HUDEP-2 (cell line): ENCODE measurements at regions not wholly inside any gene's neighbourhood (a gene's known extent, or its start where the extent isn't known, plus 50 kb on each side); places are given as distances from the start of the nearest gene placed in this dataset.

Experiments used
- DNase-seq, 76 experiments: peaks; one replicate each; lab custom pipeline; 2025; ENCODE audit not compliant: unreplicated experiment in 76 of 76; lab: John Stamatoyannopoulos, UW

DNA sequence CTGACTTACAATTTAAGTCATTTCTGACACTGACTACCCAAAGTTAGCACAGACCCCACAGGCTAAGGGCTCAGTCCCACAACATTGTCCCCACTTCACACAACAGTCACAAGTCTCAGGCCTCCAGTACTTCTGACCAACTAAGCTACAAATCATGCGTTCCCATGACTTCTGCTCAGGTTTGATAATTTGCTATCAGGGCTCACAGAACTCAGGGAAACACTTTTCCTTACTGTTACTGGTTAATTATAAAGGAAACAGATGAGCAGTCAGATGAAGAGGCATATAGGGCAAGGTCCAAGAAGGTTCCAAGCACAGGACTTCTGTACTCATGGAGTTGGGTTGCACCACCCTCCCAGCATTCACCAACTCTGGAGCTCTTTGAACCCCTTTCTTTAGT, 151.2 kb upstream of the TNR start:
- DNase-seq = peak in 1 of 76 experiments; percentile 4

DNA sequence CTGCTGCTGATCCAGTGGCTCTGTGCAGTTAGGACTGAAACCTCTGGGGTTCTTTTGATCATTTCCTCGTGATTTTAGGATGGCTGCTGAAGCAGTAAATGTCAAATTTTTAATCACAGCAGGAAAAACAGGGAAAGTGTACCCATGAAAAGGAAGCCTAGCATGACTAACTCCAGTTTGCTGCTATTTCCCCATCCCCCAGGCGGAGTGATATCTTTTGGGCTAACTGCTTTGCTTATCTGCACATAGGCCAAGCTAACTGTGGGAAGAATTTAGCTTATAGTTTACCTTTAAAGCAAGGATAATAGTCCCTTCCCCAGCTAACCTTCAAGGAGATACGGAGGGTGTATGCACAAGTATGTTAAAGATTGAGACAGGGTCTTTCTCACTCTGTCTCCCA, 149.8 kb upstream of the TNR start:
- DNase-seq = no peak

DNA sequence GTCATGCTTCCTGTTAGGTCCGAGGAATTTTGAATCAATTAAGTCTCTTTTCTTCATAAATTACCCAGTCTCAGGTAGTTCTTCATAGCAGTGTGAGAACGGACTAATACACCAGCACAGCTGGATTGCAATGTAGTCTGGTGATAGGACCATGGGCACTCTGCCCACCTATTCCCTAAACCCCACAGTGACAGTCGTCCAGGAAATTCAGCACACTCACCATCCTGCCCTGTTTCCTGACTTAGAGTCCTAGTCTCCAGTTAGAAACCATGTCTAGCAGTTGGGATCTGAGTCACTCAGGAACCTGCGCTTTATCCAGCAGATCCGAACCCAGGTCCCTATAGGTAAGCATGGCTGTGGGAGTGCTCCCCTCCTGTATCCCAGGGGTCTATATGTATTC, 149.3 kb upstream of the TNR start:
- no peak for DNase-seq

DNA sequence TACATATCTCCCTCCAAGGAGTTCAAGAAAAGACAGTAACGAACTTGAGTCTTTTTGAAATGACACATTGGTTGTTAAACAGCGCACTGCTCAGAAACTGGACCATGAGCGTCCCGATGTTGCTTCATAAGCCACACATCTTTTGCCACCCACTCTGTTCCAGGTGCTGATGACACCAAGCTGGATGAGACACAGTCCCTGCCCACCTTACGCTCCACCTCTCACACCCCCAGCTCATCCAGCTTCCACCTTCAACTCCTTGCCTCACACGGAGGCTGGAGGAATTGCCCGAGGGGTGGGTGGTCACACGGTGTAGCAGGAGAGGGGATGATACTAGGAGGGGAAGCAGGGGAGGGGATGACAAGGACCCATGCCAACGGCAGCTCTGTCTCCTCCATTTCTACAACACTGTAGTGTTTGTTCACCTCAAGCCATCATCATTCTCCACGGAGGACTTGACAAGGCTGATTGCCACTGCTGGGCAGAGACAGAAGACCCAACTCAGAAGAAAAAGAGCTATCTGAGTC, 148.5 kb upstream of the TNR start:
- no peak for DNase-seq

DNA sequence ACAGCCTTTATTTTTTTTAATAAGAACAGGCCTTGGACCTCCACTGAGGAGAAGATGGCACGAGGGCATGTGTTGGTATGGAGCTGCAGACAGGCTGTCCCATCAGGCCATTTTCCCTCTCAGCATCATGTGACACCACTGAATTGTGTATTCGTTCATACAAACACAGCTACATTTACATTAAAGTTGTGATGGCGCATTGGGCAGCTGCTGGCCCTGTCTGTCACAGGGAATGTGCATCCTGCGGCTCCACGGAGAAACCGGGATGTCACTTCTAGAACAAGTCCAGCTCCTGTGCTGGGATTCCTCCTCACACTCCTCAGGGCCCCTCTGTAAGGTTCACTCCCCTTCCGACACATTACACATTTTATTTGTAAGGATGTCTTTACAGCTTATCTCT, 147.6 kb upstream of the TNR start:
- no peak for DNase-seq

DNA sequence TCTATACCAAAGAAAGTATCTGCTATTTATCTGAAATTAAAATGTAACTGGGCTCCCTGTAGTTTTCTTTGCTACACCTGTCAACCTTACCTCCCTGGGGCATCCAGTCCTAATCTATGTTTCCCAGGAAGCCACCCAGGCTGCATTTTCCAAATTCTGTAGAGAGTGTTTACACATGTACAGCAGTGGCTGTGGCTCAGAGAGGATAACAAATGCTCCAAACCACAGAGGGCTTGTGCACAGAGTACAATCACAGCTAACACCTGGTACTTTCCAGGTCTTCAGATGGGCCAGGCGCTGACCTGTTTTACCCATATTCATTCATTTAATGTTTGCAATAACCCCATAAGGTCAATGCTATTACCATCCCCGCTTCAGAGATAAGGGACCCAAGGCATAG, 146.5 kb upstream of the TNR start:
- no peak for DNase-seq

DNA sequence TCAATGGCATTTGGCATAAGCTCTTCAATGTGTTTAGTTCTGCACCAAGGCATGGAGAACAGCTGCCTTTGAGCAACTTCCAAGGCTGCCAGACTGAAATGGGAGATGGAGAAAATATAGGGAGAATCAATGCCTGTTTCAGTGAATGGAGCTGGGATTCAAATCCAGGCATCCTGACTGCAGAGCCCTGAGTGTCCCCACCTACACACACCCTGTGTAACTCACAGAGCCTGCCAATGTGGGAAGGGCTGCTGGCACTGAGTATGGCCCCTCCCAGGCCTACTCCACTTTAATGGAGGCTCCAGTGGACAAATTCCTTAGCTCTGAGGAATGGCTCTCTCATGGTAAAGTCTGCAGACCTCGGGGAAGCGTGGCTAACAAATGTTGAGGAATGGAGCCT, 145.6 kb upstream of the TNR start:
- DNase-seq = no peak

DNA sequence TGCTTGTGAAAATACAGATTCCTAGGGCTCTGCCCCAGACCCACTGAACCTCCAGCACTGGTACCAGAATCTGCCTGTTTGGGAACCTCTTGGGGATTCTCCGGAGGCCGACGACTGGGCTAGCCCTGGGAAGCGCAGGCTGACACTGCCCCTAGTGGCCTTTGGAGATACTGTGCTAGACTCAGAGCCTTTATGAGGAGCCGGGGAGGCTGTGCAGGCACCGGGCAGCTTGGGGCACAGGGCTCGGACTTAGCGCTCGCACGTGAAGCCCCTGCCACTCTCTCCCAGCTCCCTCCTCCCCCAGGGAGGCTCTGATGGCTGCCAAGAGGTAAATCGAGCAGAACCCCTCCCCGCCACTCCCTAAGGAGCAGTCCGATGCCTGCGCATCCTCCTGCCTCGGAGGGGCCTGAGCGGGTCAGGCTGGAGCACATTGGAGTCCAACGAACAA, 144.6 kb upstream of the TNR start:
- DNase-seq = peak in 31 of 76 experiments; percentile 0 to 40 (median 15)

DNA sequence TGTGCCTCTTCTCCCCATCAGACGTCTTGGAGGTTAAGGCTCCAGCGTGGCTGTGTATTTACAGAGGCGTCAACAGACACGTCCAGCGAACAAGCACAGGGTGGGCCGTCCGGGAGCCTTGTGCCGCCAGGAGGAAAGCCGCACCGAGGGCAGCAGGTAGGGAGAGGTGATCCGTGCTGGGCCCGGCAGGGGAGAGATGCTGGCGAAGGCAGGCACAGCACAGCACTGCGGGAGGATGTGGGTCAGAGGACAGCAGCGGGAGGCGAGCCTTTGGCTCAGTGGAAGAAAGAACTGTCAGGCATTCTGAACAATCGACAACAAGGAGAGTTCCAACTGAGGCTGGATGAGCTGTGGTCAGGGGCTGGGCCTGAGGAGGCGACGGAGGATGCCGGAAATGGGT, 144.1 kb upstream of the TNR start:
- no peak for DNase-seq

DNA sequence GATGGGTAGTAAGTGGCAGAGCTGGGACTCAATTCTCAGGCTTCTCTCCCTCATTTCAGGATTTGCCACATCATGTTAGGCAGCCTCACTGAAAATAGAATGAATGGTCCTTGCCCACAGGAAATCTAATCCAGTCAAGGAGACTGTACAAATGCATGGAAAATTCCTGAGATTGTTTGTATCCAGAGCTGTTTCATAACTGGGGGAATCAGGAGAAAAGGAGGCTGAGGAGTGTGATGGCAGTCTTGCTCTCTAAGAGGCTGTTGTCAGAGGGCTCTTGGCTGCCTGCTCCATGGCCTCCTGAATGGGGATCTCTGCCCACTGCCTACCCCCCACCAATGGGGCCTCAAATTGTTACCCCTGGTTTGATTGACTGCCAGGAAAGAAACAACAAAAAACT, 141.9 kb upstream of the TNR start:
- DNase-seq = no peak

DNA sequence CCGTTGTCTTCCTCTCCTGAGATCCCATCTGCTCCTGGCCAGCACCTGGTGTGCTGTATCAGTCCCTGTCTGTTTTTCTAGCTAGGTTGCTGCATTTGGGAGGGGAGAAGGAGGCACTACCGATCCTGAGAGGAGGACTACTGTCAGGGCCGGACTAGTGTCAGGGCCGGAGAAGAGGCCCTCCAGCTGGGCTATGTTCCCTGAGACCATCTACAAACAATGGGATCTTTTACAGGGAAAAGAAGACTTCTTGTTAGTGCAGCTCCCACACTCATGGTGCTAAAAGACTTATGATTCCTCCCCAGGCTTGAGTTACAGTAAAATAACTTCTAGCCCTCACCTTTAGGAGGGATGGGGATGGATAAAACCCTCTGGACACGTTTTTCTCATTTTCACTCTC, 141.0 kb upstream of the TNR start:
- DNase-seq = no peak

DNA sequence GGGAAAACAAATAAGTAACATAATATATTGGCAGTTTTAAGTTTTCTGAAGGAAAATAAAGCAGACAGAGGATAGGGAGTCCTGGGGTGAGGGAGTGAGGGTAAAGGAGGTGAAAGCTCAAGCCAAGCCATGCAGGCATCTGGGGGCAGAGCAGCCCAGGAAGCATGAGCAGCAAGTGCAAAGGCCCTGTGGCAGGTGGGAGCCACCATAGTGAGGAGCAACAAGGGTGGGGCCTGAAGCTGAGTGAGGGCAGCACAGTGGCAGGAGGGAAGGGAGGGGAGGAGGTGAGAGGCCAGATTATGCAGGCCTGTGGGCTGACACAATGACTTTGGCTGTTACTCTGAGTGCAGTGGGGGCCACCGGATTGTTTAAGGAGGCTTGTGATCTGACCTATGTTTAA, 138.8 kb upstream of the TNR start:
- no peak for DNase-seq

DNA sequence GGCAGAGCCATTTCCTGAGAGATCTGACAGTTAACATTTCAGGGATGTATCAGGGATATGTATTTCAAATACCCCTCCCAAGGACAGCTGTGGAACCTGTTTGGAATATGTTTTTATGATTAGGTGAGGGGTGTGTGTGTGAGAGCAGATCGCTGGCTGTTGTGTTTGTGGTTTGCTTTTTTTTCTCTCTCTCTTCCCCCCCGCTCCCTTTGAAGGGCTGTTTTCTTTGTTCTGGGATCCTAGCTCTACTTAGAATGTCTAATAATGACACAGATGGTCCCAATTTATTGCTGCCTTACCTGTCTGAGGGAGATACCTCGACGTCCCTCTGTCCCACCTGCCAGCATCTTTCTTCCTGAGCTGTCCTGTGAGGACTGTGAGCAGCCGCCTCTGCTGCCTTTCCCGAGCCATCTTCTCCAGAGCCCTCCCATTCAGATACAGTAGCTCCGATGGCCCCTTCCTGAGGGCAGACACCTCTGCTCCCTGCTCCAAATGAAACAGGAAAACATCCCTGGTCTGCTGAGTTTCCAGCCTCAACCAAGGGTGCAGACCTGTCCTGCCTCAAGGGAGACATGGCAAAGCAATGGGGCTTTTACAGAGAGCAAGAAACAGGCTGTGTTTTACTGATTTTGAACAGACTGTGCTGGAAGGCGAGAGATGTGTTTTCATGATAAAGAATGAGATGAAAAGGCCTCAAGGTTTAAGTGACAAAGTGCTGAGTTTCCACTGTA, 138.0 kb upstream of the TNR start:
- DNase-seq = no peak

DNA sequence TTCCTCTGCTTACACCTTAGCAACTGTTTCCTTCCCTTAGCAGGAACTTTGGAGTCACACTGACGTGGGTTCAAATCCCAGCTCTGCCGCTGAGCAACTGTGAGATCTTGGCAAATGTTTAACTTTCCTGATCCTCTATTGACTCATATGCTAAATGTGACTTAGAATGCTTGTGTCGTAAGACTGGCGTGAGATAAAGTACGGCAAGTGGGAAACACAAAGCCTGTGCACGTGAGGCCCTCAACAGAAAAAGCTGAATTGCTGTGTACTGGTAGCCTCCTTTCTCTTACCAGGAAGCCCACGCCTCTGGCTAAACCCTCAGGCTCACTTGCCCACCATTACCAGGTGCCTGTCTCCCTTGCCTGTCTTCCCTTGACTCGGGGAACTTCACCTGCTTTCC, 135.4 kb upstream of the TNR start:
- DNase-seq = no peak

DNA sequence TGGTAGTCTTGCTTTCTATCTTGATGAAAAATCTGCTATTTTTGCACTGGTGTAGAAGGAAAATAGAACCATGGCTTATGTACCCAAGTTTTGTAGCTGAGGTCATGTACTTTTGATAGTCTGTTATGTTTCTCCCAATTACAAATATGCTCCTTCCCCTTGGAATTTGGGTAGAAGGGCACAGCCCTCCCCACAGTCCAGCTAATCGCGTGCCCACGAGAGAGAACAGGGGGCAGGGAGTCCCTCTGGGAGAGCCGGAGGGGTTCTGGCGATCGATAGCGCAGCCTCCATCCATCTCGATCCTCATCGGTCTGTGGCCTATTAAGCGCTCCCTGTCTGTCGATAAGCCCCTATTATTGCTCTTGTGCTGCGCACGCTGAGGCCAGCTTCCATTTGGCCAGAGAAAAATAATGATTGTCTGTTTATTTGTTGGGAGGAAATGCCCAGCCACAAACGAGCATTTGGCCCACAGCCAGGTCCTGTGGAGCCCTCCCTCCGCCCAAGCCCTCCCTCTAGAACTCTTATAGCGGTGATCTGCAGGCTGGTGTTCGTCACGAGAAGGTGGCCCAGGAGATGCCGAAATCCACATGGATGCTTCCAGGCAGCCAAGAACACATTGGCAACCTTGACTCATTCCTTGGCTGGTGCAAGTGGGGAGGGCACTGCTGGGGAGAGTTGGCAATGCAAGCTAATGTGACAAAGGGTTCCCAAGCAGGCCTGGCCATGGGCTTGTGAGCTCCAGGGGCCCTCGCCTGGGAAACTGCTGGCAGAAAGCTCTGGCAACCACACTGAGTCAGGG, 134.7 kb upstream of the TNR start:
- DNase-seq = no peak

DNA sequence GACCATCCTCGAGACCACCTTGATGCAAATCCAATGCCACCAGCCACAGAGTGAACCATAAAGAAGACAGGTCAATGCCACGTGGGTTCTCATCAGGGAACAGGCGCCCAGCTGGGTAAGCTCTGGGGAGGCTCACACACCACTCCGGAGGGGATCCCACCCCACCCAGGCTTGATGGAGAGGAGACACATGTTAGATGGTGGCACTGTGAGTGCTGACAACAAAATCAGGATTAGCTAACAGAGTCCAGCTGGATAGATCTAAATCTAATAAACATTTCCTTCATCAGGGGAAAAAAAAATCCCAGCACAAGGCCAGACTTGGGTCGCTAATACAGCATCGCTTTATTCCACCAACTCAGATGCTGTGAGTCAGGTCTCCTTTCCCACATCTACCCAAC, 132.2 kb upstream of the TNR start:
- DNase-seq = no peak

DNA sequence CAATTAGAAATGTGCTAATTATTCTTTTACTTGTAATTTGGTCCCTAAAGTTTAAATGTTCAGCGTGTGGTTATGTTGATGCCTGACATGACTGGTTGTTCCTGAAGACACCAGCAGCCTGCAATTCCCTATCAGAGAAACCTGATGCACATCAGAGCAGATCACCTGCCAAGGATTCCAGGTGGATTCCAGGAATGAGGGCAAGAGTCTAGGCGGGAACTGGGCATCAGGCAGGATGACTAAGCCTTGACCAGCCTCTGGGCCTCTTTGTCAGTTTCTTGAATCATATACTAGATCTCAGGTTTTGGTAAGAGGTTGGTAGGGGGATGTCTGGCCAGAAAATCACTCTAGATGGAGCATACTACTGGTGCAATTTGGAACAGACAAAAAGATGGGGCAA, 130.7 kb upstream of the TNR start:
- no peak for DNase-seq

DNA sequence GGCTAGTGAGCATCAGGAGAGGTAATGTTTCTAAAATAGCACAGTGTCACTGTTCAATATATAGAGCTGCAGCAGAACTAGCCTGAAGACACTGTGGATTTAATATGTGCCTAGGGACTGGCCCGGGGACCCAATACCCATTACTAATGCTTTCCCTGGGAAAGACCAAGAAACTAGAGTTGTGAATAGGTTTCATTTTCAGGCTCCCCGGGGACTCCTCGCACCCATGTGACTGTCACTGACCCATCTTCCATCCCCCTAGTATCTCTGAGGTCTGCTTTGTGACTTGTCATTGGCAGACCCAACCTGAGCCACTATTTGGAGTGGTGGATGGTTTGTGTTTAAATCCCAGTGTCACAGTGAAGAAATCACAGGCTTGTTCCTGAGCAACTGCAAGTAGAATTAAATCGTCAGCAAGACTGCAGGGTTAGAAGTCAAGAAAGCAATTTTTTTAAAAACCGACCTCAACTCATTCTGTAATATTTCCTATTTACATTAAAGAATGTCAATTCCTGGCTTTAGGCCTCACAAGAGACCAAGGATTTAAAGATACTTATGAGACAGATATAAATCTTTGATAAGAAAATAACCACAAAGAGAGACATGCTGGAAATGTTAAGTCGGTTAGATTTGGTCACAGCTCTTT, 130.0 kb upstream of the TNR start:
- no peak for DNase-seq

DNA sequence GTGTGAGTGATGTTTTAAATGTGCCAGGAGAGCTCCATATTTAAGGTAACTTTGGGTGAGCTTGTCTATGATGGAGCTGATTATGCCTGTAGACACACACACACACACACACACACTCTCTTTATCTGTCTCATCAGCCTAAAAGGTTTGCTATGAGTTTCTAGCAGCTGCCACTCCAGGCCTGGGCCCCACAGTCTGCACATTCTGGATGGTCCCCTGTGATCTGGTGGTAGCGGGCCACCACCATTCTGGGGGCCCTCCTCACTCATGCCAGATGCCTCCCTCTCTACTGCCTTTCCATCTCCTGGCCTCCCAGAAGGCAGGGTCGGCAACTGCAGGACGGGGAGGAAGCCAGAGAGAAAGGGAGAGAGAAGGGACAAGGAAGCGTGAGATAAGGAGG, 129.2 kb upstream of the TNR start:
- no peak for DNase-seq

DNA sequence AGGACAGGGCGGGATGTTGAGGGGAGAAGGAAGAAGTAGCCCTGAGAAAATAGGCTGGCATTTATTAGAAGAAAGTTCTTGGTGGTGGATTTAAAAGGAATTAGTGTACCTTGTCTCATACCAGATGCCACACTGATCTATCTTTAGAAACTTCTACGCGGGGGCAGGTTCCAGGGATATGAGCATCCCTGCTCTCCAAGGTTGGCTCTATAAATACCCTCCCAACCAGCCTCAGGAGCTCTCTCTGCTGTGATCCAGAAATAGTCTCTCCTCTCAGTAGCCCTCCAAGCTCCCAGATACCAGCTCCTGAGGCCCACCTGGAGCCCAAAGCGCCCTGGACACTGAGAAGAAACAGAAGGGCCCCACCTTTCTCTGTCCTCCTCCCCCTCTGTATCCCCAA, 128.3 kb upstream of the TNR start:
- DNase-seq = no peak

DNA sequence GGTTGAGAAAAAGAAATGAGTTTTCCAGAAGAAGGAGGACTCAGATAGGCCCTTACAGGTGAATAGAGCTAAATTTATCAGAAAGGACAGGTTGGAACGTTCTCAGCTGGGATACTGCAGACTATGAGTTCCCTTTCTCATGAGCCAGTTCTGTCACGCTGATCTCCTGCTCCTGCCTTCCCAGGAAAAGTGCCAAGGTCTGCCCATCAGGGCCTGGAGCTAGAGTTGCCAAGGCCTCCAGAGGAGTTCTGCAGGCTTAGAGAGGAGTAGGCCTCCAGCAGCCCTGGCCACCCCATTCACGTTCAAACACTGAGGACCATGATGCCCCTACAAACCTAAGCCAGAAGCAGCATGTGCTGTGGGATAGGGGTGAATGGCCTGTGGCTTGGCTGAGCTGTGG, 126.8 kb upstream of the TNR start:
- DNase-seq = no peak

DNA sequence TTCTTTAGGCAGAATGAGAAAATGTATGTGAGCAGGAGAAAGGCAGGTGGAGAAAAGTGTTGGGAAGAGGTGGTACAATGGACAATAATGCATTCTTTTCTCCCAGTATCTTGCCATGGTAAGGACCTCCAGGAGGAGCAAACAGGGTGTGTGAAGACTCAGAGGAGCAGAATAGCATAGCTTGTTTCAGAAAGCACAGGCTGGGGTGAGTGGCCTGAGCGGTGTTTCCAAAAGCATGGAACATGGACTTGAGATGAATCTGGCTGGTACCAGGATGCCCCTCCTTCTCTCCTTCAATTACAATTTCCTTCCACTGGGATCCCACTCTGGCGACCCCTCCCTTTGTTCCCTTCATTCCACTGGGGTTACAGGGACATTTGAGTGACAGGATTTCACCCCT, 123.4 kb upstream of the TNR start:
- DNase-seq = no peak
